HUDEP-2 (cell line): ENCODE measurements at regions not wholly inside any gene's neighbourhood (a gene's known extent, or its start where the extent isn't known, plus 50 kb on each side); places are given as distances from the start of the nearest gene placed in this dataset.

ENCODE experiments used
- DNase-seq, 76 experiments: peaks; one replicate each; lab custom pipeline; 2025; ENCODE audit not compliant: unreplicated experiment in 76 of 76; lab: John Stamatoyannopoulos, UW

DNA sequence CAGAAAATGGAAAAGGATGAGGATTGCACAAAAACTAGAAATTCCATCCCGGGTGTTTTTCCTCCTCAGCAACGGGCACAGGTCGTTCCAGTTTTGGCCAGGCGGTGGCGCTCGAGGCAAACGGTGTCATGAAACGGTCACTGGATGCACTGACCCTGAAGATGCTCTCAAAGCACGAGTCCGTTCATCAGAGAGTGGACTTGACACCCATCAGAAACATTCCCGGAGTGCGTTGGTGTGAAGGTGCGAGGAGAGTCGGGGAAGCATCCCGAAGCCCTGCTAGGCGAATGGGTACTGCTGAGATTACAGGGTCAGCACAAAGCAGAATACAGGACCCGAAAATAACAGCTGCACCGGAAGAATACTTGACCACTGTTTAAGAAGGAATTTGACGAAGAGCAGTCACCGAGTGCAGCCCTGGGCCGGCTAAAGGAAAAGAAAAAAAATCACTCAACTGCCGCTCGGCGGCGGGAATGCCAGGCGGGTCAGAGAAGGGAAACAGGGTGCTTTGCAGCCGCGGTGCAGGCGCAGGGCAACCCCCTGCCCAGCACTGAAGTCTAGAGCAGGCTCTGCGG is 71.7 kb upstream of the ETS2 start:
- peak in 57 of 76 experiments; percentile 14 to 98 (median 62) for DNase-seq

DNA sequence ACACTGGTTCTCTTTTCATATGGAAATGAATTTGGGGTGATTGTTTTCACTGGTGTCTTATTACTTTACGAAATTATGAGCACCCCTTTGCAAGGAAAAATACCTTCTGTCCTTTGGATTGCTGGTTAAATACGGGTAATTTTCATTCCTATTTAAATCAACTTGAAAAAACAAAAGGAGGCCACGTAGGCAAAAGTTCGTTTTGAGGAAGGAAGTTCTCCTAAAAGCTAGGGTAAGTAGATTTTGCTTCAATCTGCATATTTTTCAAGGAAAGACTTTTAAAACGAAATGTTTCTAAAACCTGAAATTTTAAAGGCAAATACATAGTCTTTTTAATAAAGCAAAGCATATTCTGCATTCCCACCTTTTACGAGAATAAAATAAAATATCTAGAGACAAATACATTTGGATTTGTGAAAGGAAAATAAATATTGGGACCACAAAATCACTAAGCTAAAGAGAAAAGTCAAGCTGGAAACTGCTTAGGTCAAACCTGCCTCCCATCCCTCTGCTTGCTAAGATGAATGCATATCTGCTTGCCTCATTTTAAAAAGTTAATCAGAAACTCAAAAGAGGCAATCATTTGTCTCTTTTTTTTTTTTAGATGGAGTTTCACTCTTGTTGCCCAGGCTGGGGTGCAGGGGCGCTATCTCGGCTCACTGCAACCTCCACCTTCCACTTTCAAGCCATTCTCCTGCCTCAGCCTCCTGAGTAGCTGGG is 70.9 kb upstream of the ETS2 start:
- no peak for DNase-seq

DNA sequence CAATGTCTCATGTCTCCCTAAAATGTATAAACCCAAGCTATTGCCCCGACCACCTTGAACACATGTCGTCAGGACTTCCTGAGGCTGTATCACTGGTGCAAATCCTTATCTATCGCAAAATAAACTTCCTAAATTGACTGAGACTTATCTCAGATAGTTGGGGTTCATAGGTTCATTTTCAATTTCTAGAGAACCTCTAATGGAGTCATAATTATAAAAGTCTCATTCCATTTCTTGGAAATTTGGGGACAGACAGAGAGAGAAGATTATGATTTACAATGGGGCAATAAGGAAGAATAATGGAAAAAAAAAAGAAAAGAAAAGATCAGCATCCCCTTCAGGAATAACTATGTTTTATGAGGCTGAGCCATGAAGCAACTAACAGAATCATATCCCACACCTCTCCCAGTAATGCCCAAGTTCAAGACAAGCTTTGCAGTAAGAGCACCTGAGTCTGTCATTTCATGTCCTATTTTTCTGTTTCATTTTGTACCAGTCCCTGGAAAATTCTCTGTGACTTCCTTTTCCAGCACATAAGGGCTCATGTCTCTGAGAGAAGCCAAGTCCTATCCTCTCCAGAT is 70.0 kb upstream of the ETS2 start:
- DNase-seq, result no peak

DNA sequence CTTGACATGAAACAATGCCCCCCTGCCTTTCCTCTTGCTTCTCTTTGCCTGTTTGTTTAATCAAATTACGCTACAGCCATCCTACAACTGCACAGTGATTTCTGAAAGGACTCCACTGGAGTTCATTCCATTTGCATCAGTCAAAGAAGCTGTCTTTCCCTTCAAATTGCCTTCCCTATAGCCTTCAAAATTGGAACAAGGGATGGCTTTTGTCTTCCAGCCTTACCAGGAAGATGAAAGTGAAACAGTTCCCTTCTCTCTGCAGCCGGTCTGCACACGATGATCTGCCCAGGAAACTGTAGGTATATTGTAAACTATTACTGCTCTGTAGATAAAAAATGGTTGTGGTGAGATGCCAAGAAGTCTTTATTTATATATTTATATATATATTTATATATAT is 65.6 kb upstream of the ETS2 start:
- no peak for DNase-seq

DNA sequence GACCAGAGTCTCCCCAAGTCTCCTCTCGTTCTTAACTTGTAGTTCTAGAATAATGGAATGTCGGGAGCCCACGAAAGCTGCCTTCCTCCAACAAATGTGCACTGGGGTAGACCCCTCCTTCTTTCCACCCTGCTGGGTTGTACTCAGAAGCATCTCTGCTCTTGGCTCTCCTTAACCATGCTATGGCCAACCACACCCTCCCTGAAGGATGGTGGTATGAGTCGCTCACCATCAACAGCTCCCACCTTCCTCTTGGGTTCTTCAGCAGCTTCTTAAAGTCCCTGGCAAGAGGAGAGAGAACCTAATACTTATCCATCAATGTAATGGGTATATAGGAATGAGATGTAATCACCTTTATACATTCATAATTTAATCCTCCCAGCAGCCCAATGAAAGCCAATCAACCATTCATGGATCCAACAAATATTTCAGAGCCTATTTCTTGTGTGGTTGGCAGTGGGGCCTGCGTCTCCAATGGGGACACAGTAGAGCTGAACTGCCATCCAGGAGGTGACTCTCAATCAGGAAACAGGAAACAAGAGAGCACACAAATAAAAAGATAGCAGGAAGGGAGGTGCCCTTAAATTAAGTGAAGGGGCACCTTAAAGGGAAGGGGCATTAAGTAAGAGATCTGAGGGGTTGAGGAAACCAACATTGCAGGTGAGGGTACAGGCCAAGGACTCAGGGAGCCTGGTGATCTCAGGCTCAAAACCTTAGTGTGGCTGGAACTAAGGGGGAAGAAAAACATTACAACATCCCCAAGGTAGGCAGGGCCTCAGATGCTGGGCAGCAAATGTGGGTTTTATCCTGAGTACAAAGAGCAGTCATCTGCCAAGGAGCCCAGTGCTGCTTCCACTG is 64.4 kb upstream of the ETS2 start:
- DNase-seq, result peak in 3 of 76 experiments; percentile 7 to 16 (median 8)

DNA sequence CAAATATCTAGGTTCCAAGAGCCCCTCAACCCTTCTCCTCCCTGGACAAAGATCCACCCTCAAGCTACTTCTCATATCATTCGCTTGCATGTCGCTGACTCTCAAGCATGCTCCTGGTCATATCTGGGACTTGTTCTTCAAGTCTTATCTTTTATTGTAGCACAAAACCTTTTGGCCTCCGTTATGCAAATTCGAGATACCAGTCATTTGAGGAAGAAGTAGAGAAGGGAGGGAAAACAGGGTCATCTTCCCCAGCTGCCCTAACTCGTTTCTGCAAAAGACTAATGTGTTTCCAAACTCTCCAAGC is 63.8 kb upstream of the ETS2 start:
- peak in 48 of 76 experiments; percentile 4 to 76 (median 40) for DNase-seq

DNA sequence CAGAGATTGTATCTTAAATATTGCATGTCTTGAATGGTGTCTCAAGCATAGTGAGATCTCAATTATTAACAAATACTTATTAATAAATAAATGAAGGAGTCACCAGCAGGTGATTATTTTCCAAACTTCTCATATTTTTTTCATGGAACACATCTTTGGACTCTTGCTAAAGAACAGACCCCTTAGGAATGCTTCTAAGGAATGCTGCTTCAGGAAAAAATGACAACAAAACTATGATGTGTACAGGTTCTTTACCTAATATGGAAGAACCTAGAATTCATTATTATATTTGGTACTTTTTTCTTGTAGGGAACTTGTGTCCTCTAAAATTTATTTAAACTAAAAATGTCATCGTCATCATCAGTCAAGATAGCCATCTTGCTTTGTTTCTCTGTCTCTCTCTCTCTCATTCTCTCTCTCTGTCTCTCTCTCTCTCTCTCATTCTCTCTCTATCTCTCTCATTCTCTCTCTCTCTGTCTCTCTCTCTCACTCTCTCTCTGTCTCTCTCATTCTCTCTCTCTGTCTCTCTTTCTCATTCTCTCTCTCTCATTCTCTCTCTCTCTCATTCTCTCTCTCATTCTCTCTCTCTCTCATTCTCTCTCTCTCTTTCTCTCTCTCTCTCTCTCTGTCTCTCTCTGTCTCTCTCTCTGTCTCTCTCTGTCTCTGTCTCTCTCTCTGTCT is 63.0 kb upstream of the ETS2 start:
- no peak for DNase-seq

DNA sequence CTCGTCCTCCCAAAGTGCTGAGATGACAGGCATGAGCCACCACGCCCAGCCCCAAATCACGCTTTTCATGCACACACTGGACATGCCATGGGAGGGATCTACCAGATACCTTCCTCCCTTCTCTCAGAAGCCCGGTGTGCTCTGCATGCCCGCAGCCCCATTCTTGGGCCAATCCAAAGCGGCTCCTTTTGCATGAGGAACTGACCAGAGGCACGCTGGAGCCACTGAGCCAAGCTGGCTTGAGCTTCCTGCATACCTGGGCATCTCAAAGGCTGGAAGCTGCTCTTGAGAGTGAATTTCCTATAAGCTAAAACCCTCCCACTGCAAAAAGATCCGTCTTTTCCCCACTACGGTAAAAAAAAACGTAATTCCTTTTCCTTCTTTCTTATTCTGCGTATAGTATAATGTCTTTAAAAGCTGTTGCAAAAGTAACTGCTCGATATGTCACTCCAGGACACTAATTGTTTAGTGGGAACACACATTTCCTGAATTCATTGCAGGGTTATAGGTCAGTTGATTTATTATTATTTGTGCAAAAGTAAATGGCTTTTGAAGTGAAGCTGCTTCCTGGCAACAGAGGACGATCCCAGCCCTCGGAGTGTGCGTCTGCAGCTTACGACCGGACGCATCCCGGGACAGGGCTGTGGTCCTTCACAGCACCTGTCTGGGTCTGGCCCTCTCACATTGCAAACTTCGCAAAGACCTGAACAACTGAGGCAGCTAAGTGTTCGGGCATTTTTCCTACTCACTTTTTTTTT is 61.8 kb upstream of the ETS2 start:
- DNase-seq, result no peak

DNA sequence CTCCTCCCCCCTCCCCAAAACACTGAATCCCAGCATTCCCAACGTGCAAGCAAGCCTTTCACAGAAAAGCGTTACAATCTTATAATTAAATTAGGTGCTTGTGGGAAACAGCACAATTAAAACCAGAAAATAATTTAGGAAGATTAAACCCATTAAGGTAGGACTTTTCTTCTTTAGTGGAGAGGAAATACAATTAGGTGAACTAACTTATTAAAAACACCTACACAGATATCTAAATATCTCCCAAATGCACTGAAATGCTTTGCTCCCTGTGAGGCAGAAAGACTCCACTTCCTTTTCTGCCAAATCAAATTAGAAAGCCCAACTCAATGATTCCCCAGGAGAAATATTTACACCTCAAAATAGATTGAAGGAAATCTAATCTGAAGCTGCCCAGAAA is 60.9 kb upstream of the ETS2 start:
- no peak for DNase-seq

DNA sequence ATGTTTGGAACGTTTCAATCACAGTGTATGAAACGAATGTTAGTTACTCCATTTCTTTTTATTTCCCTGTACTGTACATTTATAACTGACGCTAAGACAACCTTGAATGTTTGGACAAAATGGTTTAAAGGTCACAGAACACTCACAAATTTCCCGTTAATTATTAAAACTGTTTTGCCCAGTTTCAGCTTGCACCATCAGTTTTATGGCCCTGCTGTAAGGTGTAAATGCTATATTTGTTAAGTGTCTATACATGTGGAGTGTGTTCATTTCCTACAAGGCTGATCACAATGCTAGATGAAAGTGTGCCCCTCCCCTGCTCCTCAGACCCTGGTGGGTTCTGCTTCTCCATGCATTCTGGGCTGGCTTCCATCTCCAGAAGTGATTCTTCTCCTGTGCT is 57.9 kb upstream of the ETS2 start:
- DNase-seq, result no peak

DNA sequence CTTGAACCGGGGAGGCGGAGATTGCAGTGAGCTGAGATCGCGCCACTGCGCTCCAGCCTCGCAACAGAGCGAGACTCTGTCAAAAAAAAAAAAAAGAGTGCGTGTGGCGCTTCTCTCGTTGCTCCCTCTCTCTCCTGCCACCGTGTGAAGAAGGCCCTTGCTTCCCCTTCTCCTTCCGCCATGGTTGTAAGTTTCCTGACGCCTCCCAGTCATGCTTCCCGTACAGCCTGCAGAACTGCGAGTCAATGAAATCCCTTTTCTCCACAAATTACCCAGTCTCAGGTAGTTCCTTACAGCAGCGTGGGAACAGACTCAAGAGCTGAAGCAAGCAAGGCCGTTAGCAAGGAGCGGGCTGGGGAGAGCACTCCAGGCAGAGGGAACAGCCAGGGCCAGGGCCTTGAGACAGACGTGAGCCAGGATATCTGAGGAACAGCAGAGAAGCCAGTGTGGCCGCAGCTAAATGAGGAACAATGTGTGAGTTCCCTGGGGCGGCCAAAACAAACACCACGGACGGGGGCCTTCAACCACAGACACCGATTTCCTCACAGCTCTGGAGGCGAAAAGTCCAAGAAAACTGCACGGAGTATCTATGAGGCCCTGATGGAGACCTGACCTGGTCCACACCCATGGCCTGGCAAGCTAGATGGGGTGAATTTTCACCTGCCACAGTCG is 54.2 kb upstream of the ETS2 start:
- DNase-seq, result no peak

DNA sequence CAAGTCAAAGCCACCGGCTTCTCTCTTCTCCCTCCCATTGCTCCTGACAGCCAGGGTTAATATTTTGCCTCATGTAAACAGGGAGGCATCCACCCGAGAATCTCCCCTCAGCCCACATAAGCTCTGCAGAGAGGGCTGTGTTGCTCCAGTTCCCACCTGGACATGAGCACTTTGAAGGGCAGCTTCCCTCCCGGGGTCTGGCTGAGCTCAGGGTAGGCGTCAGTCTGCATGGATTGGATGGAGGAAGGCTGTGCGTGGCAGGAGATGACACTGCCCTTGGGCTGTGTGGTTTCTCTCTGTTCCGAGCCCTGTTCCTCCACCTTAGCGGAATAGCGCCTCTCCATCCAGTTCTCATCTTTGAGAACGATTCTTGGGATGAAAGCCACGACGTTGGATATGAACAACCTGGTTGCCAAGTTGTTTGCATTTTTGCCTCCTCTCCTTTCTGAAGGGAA is 53.7 kb upstream of the ETS2 start:
- DNase-seq, result no peak

DNA sequence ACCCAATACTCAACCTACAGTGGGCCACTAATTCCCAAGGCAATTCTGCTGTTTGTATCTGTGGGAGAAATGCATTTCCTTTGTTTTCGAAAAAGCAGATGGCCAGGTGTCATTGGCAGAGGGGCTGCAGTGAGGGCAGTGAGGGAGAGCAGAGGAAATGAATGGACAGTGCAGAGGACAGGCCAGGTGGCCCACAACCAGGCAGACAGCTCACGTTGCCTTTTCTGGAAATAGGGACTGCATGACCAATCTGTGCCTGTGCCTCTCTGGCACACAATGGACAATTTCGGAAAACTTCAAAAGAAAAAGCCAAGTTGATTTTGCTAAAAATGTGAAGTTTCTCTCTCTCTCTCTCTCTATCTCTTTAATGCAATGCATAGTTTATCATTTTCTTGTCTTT is 52.6 kb upstream of the ETS2 start:
- DNase-seq, result no peak

DNA sequence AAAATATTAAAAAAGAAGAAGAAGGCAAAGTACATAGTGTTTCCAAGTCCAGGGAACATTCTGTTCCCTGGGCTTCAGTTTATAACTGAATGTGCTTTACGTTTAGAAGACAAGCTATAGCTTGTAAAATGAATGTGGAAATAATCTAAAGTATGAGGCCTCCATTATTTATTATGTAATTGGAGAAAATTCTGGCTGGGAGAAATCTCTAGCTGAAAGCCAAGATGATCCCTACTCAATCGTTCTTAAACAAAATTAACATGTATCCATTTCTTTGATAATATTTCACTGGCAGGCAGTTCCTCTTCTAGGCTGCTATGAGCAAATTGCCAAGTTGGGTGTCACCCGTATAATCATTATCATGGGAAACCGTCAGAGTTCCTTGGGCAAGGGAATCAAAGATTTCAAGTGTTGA is 52.2 kb upstream of the ETS2 start:
- DNase-seq, result peak in 7 of 76 experiments; percentile 12 to 73 (median 32)
